ENCODE measurements at regions not wholly inside any gene's neighbourhood (a gene's known extent, or its start where the extent isn't known, plus 50 kb on each side); places are given as distances from the start of the nearest gene placed in this dataset.

DNA sequence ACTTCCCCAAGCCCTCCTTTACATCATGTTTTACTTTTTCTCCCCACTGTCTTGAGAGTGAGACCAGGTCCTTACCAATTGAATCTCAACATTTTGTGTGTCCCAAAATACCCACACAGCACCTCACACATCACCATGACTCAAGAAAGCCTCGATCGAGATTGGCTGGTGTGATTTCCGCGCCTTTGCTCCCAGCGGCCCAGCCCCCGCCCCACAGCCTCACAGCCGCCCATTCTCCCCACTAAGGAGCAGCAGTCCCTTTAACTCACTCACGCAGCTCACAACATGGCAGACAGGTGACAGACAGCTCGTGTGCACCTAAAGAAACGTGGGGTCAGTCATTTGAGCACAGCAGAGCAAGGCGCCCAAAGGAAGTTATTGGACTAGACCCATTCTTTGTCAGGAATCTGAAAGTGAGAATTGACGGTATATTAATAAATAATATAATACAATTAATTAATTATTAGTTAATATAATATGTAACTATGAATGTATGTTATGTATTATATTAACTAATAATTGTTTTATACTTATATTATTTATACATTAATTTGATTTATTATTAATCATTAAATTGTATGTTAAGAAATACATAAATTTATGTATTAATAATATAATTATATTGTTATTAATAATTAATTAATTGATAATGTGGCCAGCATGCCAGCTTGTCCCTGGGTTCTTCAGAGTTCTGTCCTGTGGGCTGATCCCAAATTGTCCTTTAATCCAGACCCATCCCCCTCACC is 204.9 kb upstream of the RNF32 start:
- TF ChIP-seq CTCF (IDR thresholded peaks at IDR 0.05; ENCODE audit: low read depth, low read length, poor library complexity, severe bottlenecking) (no peak), EZH2phosphoT487 (IDR thresholded peaks at IDR 0.05; ENCODE audit: borderline replicate concordance, low read length) (no peak)

Data from DOHH2 (cell line).